ENCODE measurements at regions not wholly inside any gene's neighbourhood (a gene's known extent, or its start where the extent isn't known, plus 50 kb on each side); places are given as distances from the start of the nearest gene placed in this dataset.

DNA sequence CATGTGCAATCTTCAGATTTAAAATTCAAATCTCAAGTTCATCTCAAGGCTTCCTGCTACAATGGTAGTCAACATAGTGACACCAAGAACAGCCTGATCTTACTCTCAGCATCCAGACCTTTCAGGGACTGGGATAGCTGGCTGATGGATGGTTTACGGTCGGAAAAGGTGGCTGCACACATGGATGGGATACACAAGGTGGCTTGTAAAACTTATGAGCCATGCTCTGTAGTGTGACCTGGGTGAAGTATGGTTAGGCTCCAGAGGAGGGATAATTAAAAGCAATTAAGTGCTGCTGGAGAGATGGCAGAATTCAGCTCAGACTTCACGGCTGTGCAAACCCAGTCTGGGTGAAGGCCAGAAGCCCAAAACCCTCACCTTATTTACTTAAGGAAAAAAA, 379.5 kb downstream of the NFIB start:
- Histone ChIP-seq H3K4me1 (no peaks in the 10 kb centered on the region), H3K4me3 (no peak overlapping the region), H3K27ac (no peak overlapping the region), H3K9me3 (no peaks in the 10 kb centered on the region), H3K4me2 (no peak overlapping the region)
- no peak for ATAC-seq
- TF ChIP-seq NFE2L2 (conservative IDR thresholded peaks at IDR 0.05; ENCODE audit: low read length) (no peak), BHLHE40 (IDR thresholded peaks at IDR 0.05; ENCODE audit: low read depth, low read length) (no peak), MYC (IDR thresholded peaks at IDR 0.05; ENCODE audit: borderline replicate concordance, low read length) (no peak), ESRRA (IDR thresholded peaks at IDR 0.05; ENCODE audit: borderline replicate concordance, low read length) (no peak), NR3C1 (IDR thresholded peaks at IDR 0.05) (no peak), JUNB (IDR thresholded peaks at IDR 0.05) (no peak), SMC3 (IDR thresholded peaks at IDR 0.05) (no peak), RCOR1 (IDR thresholded peaks at IDR 0.05; ENCODE audit: low read depth, low read length) (no peak), CHD2 (IDR thresholded peaks at IDR 0.05; ENCODE audit: low read length, partially characterized antibody) (no peak), CBX8 (IDR thresholded peaks at IDR 0.05) (no peak), TP53 (CRISPR knock-in tag; IDR thresholded peaks at IDR 0.05) (no peak), FOXS1 (CRISPR knock-in tag; IDR thresholded peaks at IDR 0.05) (no peak), FOSB (CRISPR knock-in tag; IDR thresholded peaks at IDR 0.05) (no peak)
- TF ChIP-seq, protein P1, sequence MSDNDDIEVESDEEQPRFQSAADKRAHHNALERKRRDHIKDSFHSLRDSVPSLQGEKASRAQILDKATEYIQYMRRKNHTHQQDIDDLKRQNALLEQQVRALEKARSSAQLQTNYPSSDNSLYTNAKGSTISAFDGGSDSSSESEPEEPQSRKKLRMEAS (IDR thresholded peaks at IDR 0.05), result no peak
- TF ChIP-seq, protein P2, sequence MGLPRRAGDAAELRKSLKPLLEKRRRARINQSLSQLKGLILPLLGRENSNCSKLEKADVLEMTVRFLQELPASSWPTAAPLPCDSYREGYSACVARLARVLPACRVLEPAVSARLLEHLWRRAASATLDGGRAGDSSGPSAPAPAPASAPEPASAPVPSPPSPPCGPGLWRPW (IDR thresholded peaks at IDR 0.05), result no peak
- TF ChIP-seq, protein P3, sequence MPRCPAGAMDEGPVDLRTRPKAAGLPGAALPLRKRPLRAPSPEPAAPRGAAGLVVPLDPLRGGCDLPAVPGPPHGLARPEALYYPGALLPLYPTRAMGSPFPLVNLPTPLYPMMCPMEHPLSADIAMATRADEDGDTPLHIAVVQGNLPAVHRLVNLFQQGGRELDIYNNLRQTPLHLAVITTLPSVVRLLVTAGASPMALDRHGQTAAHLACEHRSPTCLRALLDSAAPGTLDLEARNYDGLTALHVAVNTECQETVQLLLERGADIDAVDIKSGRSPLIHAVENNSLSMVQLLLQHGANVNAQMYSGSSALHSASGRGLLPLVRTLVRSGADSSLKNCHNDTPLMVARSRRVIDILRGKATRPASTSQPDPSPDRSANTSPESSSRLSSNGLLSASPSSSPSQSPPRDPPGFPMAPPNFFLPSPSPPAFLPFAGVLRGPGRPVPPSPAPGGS (IDR thresholded peaks at IDR 0.05), result no peak
- TF ChIP-seq, protein P4, sequence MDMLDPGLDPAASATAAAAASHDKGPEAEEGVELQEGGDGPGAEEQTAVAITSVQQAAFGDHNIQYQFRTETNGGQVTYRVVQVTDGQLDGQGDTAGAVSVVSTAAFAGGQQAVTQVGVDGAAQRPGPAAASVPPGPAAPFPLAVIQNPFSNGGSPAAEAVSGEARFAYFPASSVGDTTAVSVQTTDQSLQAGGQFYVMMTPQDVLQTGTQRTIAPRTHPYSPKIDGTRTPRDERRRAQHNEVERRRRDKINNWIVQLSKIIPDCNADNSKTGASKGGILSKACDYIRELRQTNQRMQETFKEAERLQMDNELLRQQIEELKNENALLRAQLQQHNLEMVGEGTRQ (IDR thresholded peaks at IDR 0.05), result no peak
- CTCF ChIA-PET, result interaction anchor here (1.6 to 1.9 kb wide), 2 partner anchors 17 to 21 kb away, joined by 3 to 4 read pairs; no protein-coding TSS in a partner anchor
- POLR2A ChIA-PET, result no interaction called here
- DNase-seq (ENCODE audit: low read depth in 1 of 2, low spot score in 1 of 2), result no peak
- no peak for FAIRE-seq
- WGBS (ENCODE audit: missing lambda C conversion rate), result 71% methylated on average over 3 of the region's 3 CpGs

DNA sequence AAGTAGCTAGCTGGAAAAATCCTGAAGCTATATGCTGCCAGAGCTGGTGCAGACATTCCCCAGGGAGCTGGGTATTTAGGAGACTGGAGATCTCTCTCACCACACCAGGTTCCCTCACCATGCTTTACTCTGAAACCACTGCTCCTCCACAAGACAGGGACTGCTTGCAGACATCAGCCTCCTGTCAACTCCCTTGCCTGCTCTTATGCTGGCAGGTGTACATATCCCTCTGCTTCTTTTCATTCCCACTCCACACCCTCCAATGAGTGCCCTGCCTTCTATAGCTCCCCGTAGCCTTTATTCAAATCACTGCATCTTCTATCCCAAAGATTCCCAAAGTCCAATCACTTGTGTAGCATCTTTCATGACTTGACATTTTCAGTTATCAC, 380.7 kb downstream of the NFIB start:
- H3K4me1 ChIP-seq, result no peaks in the 10 kb centered on the region
- FAIRE-seq, result no peak
- 0 out of 2 replicates have a peak, but pooled peaks have one; percentile 27 for TF ChIP-seq NFE2L2 (conservative IDR thresholded peaks at IDR 0.05; ENCODE audit: low read length)
- TF ChIP-seq RNF2 (IDR thresholded peaks at IDR 0.05; ENCODE audit: borderline replicate concordance, low read depth), result no peak
- no peak overlapping the region for H3K4me3 ChIP-seq
- POLR2A ChIA-PET, result no interaction called here
- CTCF ChIA-PET, result interaction anchor here (1.9 kb wide), 1 partner anchor 18 kb away, joined by 4 read pairs; no protein-coding TSS in a partner anchor
- H3K27ac ChIP-seq, result no peak overlapping the region
- H3K4me2 ChIP-seq, result no peak overlapping the region
- WGBS (ENCODE audit: missing lambda C conversion rate), result 58% methylated on average over 1 of the region's 1 CpG
- DNase-seq (ENCODE audit: low read depth in 1 of 2, low spot score in 1 of 2), result no peak
- H3K9me3 ChIP-seq, result no peaks in the 10 kb centered on the region
- ATAC-seq, result no peak

DNA sequence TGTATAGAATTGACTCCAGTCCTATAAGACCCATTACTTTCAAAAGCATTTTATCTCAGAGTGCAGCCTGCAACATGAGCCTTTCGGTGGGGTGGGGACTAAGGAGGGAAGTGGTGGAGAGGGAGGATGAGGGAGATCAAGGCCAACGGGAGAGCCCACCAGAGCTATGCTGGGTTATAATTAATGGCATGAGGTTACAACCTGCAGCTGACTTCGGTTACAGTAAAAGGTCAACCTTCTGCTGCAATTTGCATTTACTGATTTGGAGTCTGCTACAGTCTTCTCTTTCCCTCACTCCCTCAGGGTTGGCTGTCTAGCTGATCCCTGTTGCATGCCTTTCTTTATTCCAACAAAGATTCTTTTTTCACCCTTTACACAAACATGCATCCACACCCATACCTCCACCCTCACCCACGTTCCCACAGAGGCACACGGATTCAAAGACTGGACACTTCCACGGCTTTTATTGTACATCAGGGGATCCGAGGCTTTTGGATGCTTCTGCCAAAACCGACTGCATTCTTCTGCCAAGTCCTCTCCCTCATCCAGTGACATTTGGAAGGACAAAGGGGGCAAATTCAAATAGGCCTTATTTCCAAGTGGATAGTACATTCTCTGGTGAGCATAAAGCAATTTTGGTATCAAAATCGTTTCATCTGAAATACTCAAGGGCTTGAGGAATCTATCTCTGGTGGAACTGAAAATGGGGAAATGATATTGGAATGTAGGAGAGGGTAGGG, 381.2 kb downstream of the NFIB start:
- no peak for ATAC-seq
- Histone ChIP-seq H3K4me2 (no peak overlapping the region), H3K27ac (no peak overlapping the region), H3K4me3 (no peak overlapping the region), H3K4me1 (no peaks in the 10 kb centered on the region), H3K9me3 (no peaks in the 10 kb centered on the region)
- TF ChIP-seq CBX8 (IDR thresholded peaks at IDR 0.05), result peak; percentile 80; the same call in 1 of the 2 replicates
- TF ChIP-seq HEYL (CRISPR knock-in tag; IDR thresholded peaks at IDR 0.05), result no peak
- POLR2A ChIA-PET, result no interaction called here
- whole genome bisulfite sequencing (ENCODE audit: missing lambda C conversion rate), result 29% methylated on average over 9 of the region's 9 CpGs
- CTCF ChIA-PET, result interaction anchor here (0.7 kb wide), 1 partner anchor 11 kb away, joined by 3 read pairs; no protein-coding TSS in a partner anchor
- no peak for DNase-seq (ENCODE audit: low read depth in 1 of 2, low spot score in 1 of 2)
- no peak for FAIRE-seq

Measured in A549 (cell line).